ENCODE measurements at regions not wholly inside any gene's neighbourhood (a gene's known extent, or its start where the extent isn't known, plus 50 kb on each side); places are given as distances from the start of the nearest gene placed in this dataset.
"Not testable (repeated sequence)": the region's sequence is repeated elsewhere in the genome, so short reads cannot be mapped to it uniquely, and the experiment has no call there.

DNA sequence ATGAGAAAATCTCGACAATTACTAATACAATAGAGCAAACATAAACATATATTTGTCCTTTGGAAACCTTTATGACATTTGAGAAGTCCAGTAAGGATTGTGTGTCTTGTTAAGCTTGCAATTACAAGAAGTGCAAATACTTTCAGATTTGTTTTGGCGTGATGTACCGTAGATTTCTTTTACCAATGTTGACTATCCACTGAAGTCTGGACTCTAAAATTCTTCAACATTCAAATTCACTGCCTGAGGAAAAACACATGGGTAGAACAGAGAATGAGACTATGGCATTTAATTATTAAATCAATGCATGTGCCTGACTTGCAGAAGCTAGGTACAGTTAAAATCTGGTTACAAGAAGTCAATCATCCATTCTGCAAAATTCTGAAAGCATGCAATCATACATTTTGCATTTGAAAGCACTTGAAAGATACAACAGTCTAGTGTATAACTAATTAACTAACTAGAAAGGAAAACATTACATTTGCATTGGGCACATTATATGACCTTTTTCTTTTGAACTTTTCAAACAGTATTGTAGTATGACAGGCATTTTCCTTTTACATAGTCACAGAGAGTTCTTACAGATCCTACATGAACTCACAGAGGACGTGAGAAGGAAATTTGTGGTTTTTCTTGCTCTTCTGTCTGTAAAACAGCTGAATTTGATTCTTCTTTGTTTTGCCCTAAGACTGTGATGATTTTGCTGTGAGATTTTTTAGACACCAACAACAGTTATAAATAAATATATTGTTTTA lies 511.1 kb upstream of the ADGRL4 start:
- no peak for DNase-seq

DNA sequence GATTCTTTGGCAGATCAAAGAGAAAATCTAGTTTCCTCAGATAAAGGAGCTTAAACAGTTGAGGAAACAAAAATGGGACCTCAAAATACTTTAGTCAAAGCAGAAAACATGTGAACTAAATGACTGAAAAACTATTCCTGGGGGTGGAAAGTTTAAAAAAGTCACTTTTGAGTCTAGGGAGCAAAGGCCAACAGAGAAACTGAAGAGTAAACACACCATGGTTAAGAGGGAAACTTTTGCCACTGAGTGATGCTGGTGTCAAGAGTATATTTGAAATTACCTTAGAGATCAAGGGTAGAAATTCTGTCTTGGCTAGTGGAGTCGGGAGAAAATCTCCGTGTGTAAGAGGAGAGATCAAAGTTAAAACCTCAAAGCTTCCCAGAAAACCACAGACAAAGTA lies 501.2 kb upstream of the ADGRL4 start:
- DNase-seq = no peak

- DNase-seq = no peak
Observed at GRCh38 chr1:79501153-79501552, 494.6 kb upstream of the ADGRL4 start.

DNA sequence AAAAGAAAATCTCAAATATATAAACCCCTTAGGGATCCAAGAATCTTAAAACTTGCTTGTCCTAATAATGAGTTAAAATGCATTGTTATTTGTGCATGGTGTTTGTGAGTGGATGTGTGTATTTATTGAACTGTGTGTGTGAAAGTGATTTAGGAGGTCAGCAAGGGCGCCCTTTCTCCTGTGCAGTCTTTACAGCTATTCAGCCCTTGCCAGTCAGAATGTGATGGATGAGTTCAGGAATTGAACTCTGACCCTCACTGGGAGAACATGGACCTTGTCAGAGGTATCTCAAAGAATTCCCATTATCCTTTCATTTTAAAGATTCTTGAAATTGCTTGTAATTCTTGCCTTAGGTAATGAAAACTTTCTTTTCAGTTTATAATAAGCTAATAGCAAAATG lies 493.0 kb upstream of the ADGRL4 start:
- no peak for DNase-seq

GRCh38 chr1:79497193-79497773 lies 490.8 kb upstream of the ADGRL4 start:
- DNase-seq = peak; percentile 40

GRCh38 chr1:79496129-79496528 lies 489.6 kb upstream of the ADGRL4 start:
- no peak for DNase-seq

- DNase-seq = not testable (repeated sequence)
Observed at GRCh38 chr1:79493702-79494101, 487.2 kb upstream of the ADGRL4 start.

DNA sequence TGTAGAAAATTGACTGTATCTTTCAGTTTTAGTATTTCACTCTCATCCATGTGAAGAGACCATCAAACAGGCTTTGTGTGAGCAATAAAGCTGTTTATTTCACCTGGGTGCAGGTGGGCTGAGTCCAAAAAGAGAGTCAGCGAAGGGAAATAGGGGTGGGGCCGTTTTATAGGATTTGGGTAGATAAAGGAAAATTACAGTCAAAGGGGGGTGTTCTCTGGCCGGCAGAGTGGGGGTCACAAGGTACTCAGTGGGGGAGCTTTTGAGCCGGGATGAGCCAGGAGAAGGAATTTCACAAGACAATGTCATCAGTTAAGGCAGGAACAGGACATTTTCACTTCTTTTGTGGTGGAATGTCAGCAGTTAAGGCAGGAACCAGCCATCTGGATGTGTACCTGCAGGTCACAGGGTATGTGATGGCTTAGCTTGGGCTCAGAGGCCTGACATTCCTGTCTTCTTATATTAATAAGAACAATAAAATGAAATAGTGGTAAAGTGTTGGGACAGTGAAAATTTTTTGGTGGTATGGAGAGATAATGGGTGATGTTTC lies 482.1 kb upstream of the ADGRL4 start:
- DNase-seq = not testable (repeated sequence)

GRCh38 chr1:79478728-79479373 lies 472.3 kb upstream of the ADGRL4 start:
- DNase-seq = no peak

DNA sequence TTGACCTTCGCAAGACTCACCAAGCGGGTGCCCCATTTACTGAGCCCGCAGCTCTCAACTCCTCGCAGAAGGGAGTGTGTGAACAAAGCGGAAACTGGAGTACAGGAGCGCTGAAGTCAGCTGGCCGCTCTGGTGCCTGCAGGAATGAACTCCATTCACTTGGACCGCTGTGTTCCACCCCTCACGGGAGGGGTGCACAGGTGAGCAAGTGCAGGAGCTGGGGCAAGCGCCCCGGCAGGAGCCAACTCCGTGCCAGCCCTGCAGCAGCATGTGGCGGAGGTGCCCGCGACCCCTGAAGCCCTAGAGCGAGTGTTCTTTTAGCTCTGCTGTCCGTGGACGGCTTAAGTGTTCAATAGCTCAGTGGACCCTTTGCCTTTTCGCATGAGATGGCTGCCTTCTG lies 471.6 kb upstream of the ADGRL4 start:
- no peak for DNase-seq

GRCh38 chr1:79472067-79472656 lies 465.6 kb upstream of the ADGRL4 start:
- DNase-seq = no peak

DNA sequence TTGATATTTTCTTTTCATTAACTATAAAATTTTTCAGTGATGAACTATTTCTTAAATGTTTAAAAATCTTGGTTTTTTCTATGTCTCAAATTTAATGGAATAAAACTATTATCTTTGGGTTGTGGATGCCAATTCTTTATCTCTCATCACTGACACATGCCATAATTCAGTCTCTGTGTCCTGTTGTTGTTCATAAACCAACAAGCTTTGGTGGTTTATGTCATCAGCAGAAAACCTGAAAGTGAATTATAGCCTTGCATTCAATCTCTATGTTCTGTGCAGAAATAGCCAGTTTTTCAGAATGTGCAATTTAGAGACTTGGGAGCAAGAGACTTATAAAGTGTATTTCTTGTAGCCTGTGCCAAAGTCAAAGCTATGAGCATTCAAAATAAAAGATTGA lies 462.6 kb upstream of the ADGRL4 start:
- no peak for DNase-seq

GRCh38 chr1:79460773-79461436 lies 454.4 kb upstream of the ADGRL4 start:
- DNase-seq = no peak

GRCh38 chr1:79457562-79458224 lies 451.2 kb upstream of the ADGRL4 start:
- DNase-seq = no peak

DNA sequence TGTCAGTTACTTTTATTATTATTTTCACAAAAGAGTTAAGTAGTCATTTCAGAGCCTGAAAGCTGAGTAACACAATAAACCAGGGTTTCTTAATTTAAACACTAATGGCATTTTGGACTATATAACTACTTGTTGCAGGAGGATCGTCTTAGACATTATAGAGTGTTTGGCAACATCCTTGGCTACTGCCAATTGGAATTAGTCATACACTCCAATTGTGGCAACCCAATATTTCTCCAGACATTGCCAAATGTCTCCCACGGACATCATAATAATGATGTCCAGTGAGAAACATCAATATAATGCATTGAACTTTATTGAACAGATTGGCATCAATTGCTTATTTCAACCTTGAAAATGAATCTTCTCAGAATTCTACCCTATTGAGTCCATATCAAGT lies 441.9 kb upstream of the ADGRL4 start:
- DNase-seq = no peak

DNA sequence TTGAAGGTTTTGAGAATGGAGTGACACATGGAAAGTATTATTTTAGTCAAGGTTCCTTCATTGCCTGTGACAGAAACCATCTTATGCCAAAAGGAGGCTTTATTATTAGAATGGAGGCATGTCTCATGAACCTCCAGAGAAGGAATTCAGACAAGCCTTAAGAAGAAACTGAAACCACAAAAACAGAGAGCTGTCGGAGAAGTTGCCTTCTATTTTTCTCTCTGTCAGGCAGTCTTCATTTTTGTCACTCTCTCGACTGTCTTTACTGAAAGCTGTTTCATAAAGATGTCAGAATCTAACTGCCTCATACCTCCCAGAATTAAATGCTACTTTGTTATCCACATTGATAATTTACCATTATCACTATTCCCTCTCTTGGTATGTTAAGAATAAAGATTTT lies 434.7 kb upstream of the ADGRL4 start:
- DNase-seq = no peak

GRCh38 chr1:79437540-79437939 lies 431.0 kb upstream of the ADGRL4 start:
- no peak for DNase-seq

GRCh38 chr1:79431340-79431739 lies 424.8 kb upstream of the ADGRL4 start:
- no peak for DNase-seq

DNA sequence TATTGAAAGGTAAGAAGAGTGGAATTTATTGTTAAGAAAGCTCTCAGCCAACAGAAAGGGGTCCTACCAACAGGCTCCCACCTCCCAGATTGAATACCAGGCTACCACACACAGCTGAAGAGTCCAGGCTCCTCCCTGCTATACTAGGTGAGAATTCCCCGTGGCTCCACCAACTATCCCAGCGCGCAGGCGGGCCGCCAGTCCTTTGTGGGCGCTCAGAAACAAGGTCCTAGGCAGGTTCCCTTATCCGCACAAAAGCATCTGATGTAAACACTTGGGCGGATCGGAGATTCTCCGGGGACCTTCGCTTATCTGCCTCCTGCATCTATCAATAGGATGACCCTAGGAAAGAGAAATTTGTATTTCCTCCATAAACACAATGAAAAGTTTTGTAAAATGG lies 423.9 kb upstream of the ADGRL4 start:
- no peak for DNase-seq

- DNase-seq = no peak
Observed at GRCh38 chr1:79422726-79423125, 416.2 kb upstream of the ADGRL4 start.

DNA sequence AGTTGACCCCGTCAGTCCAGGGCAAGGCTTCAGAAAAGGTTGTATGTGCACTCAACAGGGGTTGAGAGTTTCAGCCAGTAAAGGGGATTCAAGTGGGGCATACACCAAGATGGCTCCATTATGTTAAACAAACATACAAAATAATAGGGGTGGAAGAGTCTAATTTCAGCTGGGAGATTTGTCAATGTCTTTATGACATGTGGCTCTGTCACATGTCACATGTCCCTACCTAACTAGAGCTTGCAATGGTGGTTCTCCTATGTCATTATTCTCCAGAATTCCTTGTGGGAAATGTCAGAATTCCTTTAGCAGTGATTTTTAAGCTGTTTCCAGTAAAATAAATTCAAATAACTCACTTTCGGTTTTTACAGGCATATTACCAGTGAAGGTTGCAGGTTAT lies 392.0 kb upstream of the ADGRL4 start:
- DNase-seq = no peak

DNA sequence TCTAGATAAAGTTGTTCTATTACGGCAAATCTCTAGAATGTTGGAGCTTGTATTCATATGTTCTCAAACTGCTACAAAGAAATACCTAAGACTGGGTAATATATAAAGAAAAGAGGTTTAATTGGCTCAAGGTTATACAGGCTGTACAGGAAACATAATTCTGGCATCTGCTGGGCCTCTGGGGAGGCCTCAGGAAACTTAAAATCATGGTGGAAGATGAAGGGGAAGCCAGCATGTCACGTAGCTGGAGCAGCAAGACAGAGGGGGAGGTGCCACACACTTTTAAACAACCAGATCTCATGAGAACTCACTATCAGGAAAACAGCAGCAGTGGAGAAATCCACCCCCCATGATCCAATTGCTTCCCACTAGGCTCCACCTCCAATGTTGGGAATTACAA lies 390.4 kb upstream of the ADGRL4 start:
- no peak for DNase-seq

Measured in NCI-H1105 treated with DMSO at 0.1 percent for 48 hours (cell line).